ENCODE measurements at regions not wholly inside any gene's neighbourhood (a gene's known extent, or its start where the extent isn't known, plus 50 kb on each side); places are given as distances from the start of the nearest gene placed in this dataset.
A peak's percentile ranks its signal among the peaks of the same experiment; 100 is the strongest.
"Not testable (repeated sequence)": the region's sequence is repeated elsewhere in the genome, so short reads cannot be mapped to it uniquely, and the experiment has no call there.

- H3K36me3 Mint-ChIP-seq; H3K27me3 Mint-ChIP-seq; H3K4me3 Mint-ChIP-seq; H3K27ac ChIP-seq (ENCODE audit: low read length); H3K4me3 ChIP-seq (ENCODE audit: control insufficient read depth in 1 of 2, extremely low read depth in 1 of 2, low read length in 1 of 2); H3K4me1 ChIP-seq (ENCODE audit: control insufficient read depth in 1 of 2, extremely low read depth in 1 of 2, insufficient read depth in 2 of 2, low read length in 2 of 2); H3K36me3 ChIP-seq (ENCODE audit: control insufficient read depth in 2 of 2, extremely low read depth in 1 of 2, insufficient read depth in 1 of 2, low read length in 1 of 2); ATAC-seq (replicated peaks in 1 of 4); H3K27ac Mint-ChIP-seq; POLR2A ChIA-PET; H3K27me3 ChIP-seq (replicated peaks in 1 of 2; ENCODE audit: control insufficient read depth in 2 of 2, extremely low read depth in 1 of 2, insufficient read depth in 2 of 2, low read length in 1 of 2); CTCF ChIA-PET; H3K4me1 Mint-ChIP-seq: not testable (repeated sequence)
- WGBS (ENCODE audit: insufficient coverage): 74% methylated on average over 12 of the region's 16 CpGs
- H3K9me3 Mint-ChIP-seq: peaks cover 10 to 18% (median 15%) of the 10 kb centered on the region in 3 donors
- peaks cover 25% of the 10 kb centered on the region for H3K9me3 ChIP-seq
- peak in 1 of 35 experiments; percentile 11 for DNase-seq
Observed at GRCh38 chr16:46383581-46383980, 237.6 kb downstream of the SHCBP1 start.

DNA sequence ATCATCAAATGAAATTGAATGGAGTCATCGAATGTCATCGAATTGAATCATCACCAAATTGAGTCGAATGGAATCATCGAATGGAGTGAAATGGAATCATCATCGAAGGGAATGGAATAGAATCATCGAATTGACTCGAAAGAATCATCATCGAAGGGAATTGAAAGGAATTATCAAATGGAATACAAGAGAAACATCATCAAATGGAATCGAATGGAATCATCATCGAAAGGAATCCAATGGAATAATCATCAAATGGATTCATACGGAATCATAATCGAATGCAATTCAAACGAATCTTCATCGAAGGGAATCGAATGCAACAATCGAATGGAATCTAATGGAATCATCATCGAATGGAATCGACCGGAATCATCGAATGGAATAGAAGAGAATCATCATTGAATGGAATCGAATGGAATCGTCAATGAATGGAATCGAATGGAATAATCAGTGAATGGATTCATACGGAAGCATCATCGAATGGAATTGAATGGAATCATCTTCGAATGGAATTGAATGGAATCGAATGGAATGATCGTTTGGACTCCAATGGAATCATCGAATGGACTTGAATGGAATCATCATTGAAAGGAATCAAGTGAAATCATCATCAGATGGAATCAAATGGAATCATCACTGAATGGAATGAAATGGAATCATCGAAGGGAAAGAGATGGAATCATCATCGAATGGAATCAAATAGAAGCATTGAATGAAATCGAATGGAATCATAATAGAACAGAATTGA, 238.2 kb downstream of the SHCBP1 start:
- CTCF ChIA-PET; H3K4me3 ChIP-seq (ENCODE audit: control insufficient read depth in 1 of 2, extremely low read depth in 1 of 2, low read length in 1 of 2); H3K27me3 Mint-ChIP-seq; H3K4me3 Mint-ChIP-seq; H3K36me3 ChIP-seq (ENCODE audit: control insufficient read depth in 2 of 2, extremely low read depth in 1 of 2, insufficient read depth in 1 of 2, low read length in 1 of 2); H3K36me3 Mint-ChIP-seq; H3K27ac ChIP-seq (ENCODE audit: low read length); H3K4me1 ChIP-seq (ENCODE audit: control insufficient read depth in 1 of 2, extremely low read depth in 1 of 2, insufficient read depth in 2 of 2, low read length in 2 of 2); H3K4me1 Mint-ChIP-seq; H3K27me3 ChIP-seq (replicated peaks in 1 of 2; ENCODE audit: control insufficient read depth in 2 of 2, extremely low read depth in 1 of 2, insufficient read depth in 2 of 2, low read length in 1 of 2); H3K27ac Mint-ChIP-seq; ATAC-seq (replicated peaks in 1 of 4); POLR2A ChIA-PET: not testable (repeated sequence)
- peaks cover 10 to 18% (median 15%) of the 10 kb centered on the region in 3 donors for H3K9me3 Mint-ChIP-seq
- peaks cover 25% of the 10 kb centered on the region for H3K9me3 ChIP-seq
- 86% methylated on average over 22 of the region's 32 CpGs for WGBS (ENCODE audit: insufficient coverage)
- peak in 2 of 35 experiments; percentile 20 to 40 for DNase-seq

DNA sequence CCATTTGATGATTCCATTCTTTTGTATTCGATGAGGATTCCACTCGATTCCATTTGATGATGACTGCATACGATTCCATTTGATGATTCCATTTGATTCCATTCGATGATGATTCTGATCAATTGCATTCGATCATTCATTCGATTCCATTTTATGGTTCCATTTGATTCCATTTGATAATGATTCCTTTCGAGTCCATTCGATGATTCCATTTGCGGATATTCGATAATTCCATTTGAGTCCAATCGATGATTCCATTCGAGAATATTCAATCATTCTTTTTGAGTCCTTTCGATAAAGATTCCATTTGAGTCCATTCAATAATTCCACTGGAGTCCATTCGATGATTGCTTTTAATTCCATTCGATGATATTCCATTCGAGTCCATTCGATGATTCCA, 239.1 kb downstream of the SHCBP1 start:
- CTCF ChIA-PET; H3K4me1 Mint-ChIP-seq; H3K27ac Mint-ChIP-seq; H3K27ac ChIP-seq (ENCODE audit: low read length); H3K27me3 Mint-ChIP-seq; POLR2A ChIA-PET; H3K27me3 ChIP-seq (replicated peaks in 1 of 2; ENCODE audit: control insufficient read depth in 2 of 2, extremely low read depth in 1 of 2, insufficient read depth in 2 of 2, low read length in 1 of 2); H3K36me3 ChIP-seq (ENCODE audit: control insufficient read depth in 2 of 2, extremely low read depth in 1 of 2, insufficient read depth in 1 of 2, low read length in 1 of 2); H3K4me1 ChIP-seq (ENCODE audit: control insufficient read depth in 1 of 2, extremely low read depth in 1 of 2, insufficient read depth in 2 of 2, low read length in 2 of 2); DNase-seq; ATAC-seq (replicated peaks in 1 of 4); H3K4me3 Mint-ChIP-seq; H3K36me3 Mint-ChIP-seq; H3K4me3 ChIP-seq (ENCODE audit: control insufficient read depth in 1 of 2, extremely low read depth in 1 of 2, low read length in 1 of 2): not testable (repeated sequence)
- H3K9me3 ChIP-seq: peaks cover 20% of the 10 kb centered on the region
- peaks cover 7 to 12% (median 10%) of the 10 kb centered on the region in 3 donors for H3K9me3 Mint-ChIP-seq
- 89% methylated on average over 14 of the region's 17 CpGs for WGBS (ENCODE audit: insufficient coverage)

DNA sequence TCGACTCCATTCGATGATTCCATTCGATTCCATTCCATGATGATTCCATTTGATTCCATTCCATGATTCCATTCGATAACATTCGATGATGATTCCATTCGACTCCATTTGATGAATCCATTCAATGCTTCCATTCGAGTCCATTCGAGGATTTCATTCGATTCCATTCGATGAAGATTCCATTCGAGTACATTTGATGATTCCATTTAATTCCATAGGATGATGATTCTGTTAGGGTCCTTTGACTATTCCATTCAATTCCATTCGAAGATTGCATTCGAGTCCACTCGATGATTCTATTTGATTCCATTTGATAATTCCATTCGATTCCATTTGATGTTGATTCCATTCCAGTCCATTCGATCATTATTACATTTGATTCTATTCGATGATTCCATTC, 239.8 kb downstream of the SHCBP1 start:
- WGBS (ENCODE audit: insufficient coverage): 84% methylated on average over 17 of the region's 17 CpGs

More for the DNA sequence above, 239.8 kb downstream of the SHCBP1 start:
- H3K27me3 ChIP-seq (replicated peaks in 1 of 2; ENCODE audit: control insufficient read depth in 2 of 2, extremely low read depth in 1 of 2, insufficient read depth in 2 of 2, low read length in 1 of 2); ATAC-seq (replicated peaks in 1 of 4); H3K4me3 ChIP-seq (ENCODE audit: control insufficient read depth in 1 of 2, extremely low read depth in 1 of 2, low read length in 1 of 2); H3K27ac ChIP-seq (ENCODE audit: low read length); POLR2A ChIA-PET; H3K36me3 Mint-ChIP-seq; H3K4me1 Mint-ChIP-seq; H3K27me3 Mint-ChIP-seq; H3K36me3 ChIP-seq (ENCODE audit: control insufficient read depth in 2 of 2, extremely low read depth in 1 of 2, insufficient read depth in 1 of 2, low read length in 1 of 2); H3K4me3 Mint-ChIP-seq; H3K9me3 Mint-ChIP-seq; H3K27ac Mint-ChIP-seq; CTCF ChIA-PET; H3K4me1 ChIP-seq (ENCODE audit: control insufficient read depth in 1 of 2, extremely low read depth in 1 of 2, insufficient read depth in 2 of 2, low read length in 2 of 2): not testable (repeated sequence)
- DNase-seq: peak in 1 of 35 experiments; percentile 6
- peaks cover 18% of the 10 kb centered on the region for H3K9me3 ChIP-seq

All from T-cell (primary cell).